H1 (cell line): ENCODE measurements at regions not wholly inside any gene's neighbourhood (a gene's known extent, or its start where the extent isn't known, plus 50 kb on each side); places are given as distances from the start of the nearest gene placed in this dataset.
"Not testable (repeated sequence)": the region's sequence is repeated elsewhere in the genome, so short reads cannot be mapped to it uniquely, and the experiment has no call there.

ENCODE experiments used
- CTCF ChIA-PET: fragments of 300-600 bp; sonication (Branson Sonifier 250); formaldehyde crosslinking; loops from one replicate; lab custom pipeline; 2021; ENCODE audit not compliant: partially characterized antibody; lab: Charles Lee
- POLR2A ChIA-PET: fragments of 300-600 bp; sonication (Branson Sonifier 250); formaldehyde crosslinking; loops from one replicate; lab custom pipeline; 2021; ENCODE audit warnings: inconsistent platforms; ENCODE audit not compliant: partially characterized antibody; lab: Charles Lee
- DNase-seq, 2 experiments: peaks; one replicate each; pipeline versions ENCODE4 v3.0.0 to v3.0.0-alpha.2; 2010 to 2022; ENCODE audit warnings: low spot score in 2 of 2, low read depth in 1 of 2, mixed read lengths in 1 of 2
- FAIRE-seq: peaks from 2 replicates; lab custom pipeline; 2011; peaks lifted over from hg19 to GRCh38; lab: Jason Lieb, UNC
- H2AFZ ChIP-seq: 2 replicates; pipeline ENCODE4 v1.8.1; 2012; ENCODE audit warnings: low read length, inconsistent platforms
- H2AK5ac ChIP-seq: 2 replicates; pipeline ENCODE4 v1.6.1; 2013; ENCODE audit warnings: low read depth, low read length
- H2BK120ac ChIP-seq: replicated peaks from 2 replicates; pipeline ENCODE3; 2013; ENCODE audit warnings: low read depth, low read length, inconsistent platforms
- H2BK12ac ChIP-seq: 2 replicates; pipeline ENCODE4 v1.6.1; 2013; ENCODE audit warnings: low read depth, low read length
- H2BK15ac ChIP-seq: 2 replicates; pipeline ENCODE4 v1.6.1; 2013; ENCODE audit warnings: low read length
- H2BK20ac ChIP-seq: 2 replicates; pipeline ENCODE4 v1.6.1; 2013; ENCODE audit warnings: low read length
- H2BK5ac ChIP-seq: 2 replicates; pipeline ENCODE4 v1.6.1; 2013; ENCODE audit warnings: low read depth, low read length
- H3K14ac ChIP-seq: 2 replicates; pipeline ENCODE4 v1.6.1; 2013; ENCODE audit warnings: inconsistent platforms; ENCODE audit not compliant: insufficient read length
- H3K18ac ChIP-seq: 2 replicates; pipeline ENCODE4 v1.6.1; 2013; ENCODE audit warnings: low read length; ENCODE audit errors: extremely low read depth
- H3K23ac ChIP-seq: 2 replicates; pipeline ENCODE4 v1.6.1; 2013; ENCODE audit warnings: inconsistent platforms; ENCODE audit not compliant: insufficient read length
- H3K23me2 ChIP-seq: 2 replicates; pipeline ENCODE4 v1.6.1; 2013; ENCODE audit warnings: low read depth, low read length
- H3K27ac ChIP-seq: 2 replicates; pipeline ENCODE4 v1.6.1; 2011; ENCODE audit warnings: low read depth, low read length, inconsistent platforms
- H3K27me3 ChIP-seq, 4 experiments: replicated peaks in 1 of 4; 1 replicate in 1 of 4; 2 replicates in 3 of 4; pipeline versions ENCODE4 v1.6.1 to v1.8.1; 2011 to 2013; ENCODE audit warnings: low read length in 3 of 4, mild to moderate bottlenecking in 3 of 4, inconsistent platforms in 2 of 4, mixed read lengths in 2 of 4, moderate library complexity in 1 of 4; ENCODE audit not compliant: control insufficient read depth in 3 of 4, insufficient read depth in 3 of 4; ENCODE audit errors: extremely low read depth in 1 of 4
- H3K36me3 ChIP-seq, 4 experiments: 2 replicates each; pipeline versions ENCODE4 v1.6.1 to v1.8.1; 2011 to 2013; ENCODE audit warnings: mild to moderate bottlenecking in 4 of 4, low read length in 3 of 4, moderate library complexity in 2 of 4, control low read depth in 1 of 4, inconsistent platforms in 1 of 4; ENCODE audit not compliant: insufficient read depth in 4 of 4, control insufficient read depth in 2 of 4
- H3K4ac ChIP-seq: replicated peaks from 2 replicates; pipeline ENCODE3; 2013; ENCODE audit warnings: low read length, low read depth, mixed read lengths, inconsistent platforms; ENCODE audit not compliant: insufficient read length
- H3K4me1 ChIP-seq, 4 experiments: replicated peaks in 1 of 4; 1 replicate in 1 of 4; 2 replicates in 3 of 4; pipeline versions ENCODE4 v1.6.1 to v1.8.1; 2011 to 2013; ENCODE audit warnings: low read length in 3 of 4, inconsistent platforms in 2 of 4, mixed read lengths in 1 of 4; ENCODE audit not compliant: insufficient read depth in 4 of 4, control insufficient read depth in 3 of 4
- H3K4me2 ChIP-seq, 2 experiments: 2 replicates each; pipeline versions ENCODE4 v1.6.1 to v1.8.1; 2011 to 2013; ENCODE audit warnings: low read depth in 2 of 2, low read length in 2 of 2, control low read depth in 1 of 2, inconsistent platforms in 1 of 2, mild to moderate bottlenecking in 1 of 2; ENCODE audit not compliant: insufficient read depth in 1 of 2
- H3K4me3 ChIP-seq, 4 experiments: fragments of 200-600, 300-600 bp in 1 of 4; sonication (generic), shearing (Covaris generic), sonication (Bioruptor Twin) in 1 of 4; 2 replicates each; pipeline versions ENCODE4 v1.5.1 to v1.8.1; 2011 to 2016; ENCODE audit warnings: low read length in 4 of 4, low read depth in 3 of 4, control low read depth in 2 of 4, inconsistent platforms in 2 of 4, mild to moderate bottlenecking in 2 of 4, mixed read lengths in 1 of 4, moderate library complexity in 1 of 4; ENCODE audit not compliant: insufficient read depth in 2 of 4; ENCODE audit errors: extremely low read depth in 1 of 4
- H3K56ac ChIP-seq: replicated peaks from 2 replicates; pipeline ENCODE3; 2013; ENCODE audit warnings: low read depth, mild to moderate bottlenecking, mixed read lengths, low read length, inconsistent platforms; ENCODE audit not compliant: insufficient read length
- H3K79me1 ChIP-seq: 2 replicates; pipeline ENCODE4 v1.6.1; 2013; ENCODE audit warnings: low read depth, low read length, control low read depth
- H3K79me2 ChIP-seq, 2 experiments: 2 replicates each; pipeline versions ENCODE4 v1.6.1 to v1.8.1; 2012 to 2013; ENCODE audit warnings: low read length in 2 of 2, mild to moderate bottlenecking in 2 of 2, inconsistent platforms in 1 of 2; ENCODE audit not compliant: insufficient read depth in 2 of 2, control insufficient read depth in 1 of 2
- H3K9ac ChIP-seq, 4 experiments: replicated peaks in 1 of 4; 1 replicate in 1 of 4; 2 replicates in 3 of 4; pipeline versions ENCODE4 v1.6.1 to v1.8.1; 2011 to 2013; ENCODE audit warnings: low read depth in 3 of 4, low read length in 3 of 4, control low read depth in 2 of 4, mild to moderate bottlenecking in 2 of 4, moderate library complexity in 2 of 4, inconsistent platforms in 1 of 4; ENCODE audit errors: extremely low read depth in 1 of 4
- H3K9me3 ChIP-seq, 2 experiments: 2 replicates each; pipeline versions ENCODE4 v1.6.1 to v1.8.1; 2012 to 2013; ENCODE audit warnings: mild to moderate bottlenecking in 2 of 2, moderate library complexity in 2 of 2, control low read depth in 1 of 2, inconsistent platforms in 1 of 2, low read depth in 1 of 2, low read length in 1 of 2, mixed read lengths in 1 of 2; ENCODE audit not compliant: insufficient read depth in 2 of 2
- H4K20me1 ChIP-seq, 2 experiments: replicated peaks in 1 of 2; 2 replicates each; pipeline versions ENCODE3 to v1.8.1; 2011 to 2013; ENCODE audit warnings: inconsistent platforms in 2 of 2, low read length in 2 of 2, mild to moderate bottlenecking in 1 of 2; ENCODE audit not compliant: insufficient read depth in 2 of 2, control insufficient read depth in 1 of 2
- H4K5ac ChIP-seq: 2 replicates; pipeline ENCODE4 v1.6.1; 2013; ENCODE audit warnings: low read length, low read depth, mixed read lengths, inconsistent platforms; ENCODE audit not compliant: insufficient read length
- H4K8ac ChIP-seq: 2 replicates; pipeline ENCODE4 v1.8.0; 2013; ENCODE audit warnings: mild to moderate bottlenecking, moderate library complexity, low read length, inconsistent platforms; ENCODE audit not compliant: insufficient read depth; ENCODE audit errors: extremely low read depth
- H4K91ac ChIP-seq: replicated peaks from 2 replicates; pipeline ENCODE3; 2013; ENCODE audit warnings: low read length, mixed read lengths, inconsistent platforms; ENCODE audit not compliant: insufficient read length
- CTCF ChIP-seq, 3 experiments: IDR thresholded peaks; 1 replicate in 2 of 3; 2 replicates in 1 of 3; pipeline versions ENCODE4 v1.5.1 to v1.6.1; 2011; ENCODE audit warnings: low read length in 3 of 3, mild to moderate bottlenecking in 3 of 3, inconsistent platforms in 2 of 3, low read depth in 1 of 3, moderate library complexity in 1 of 3; ENCODE audit not compliant: insufficient read depth in 1 of 3; ENCODE audit errors: control extremely low read depth in 1 of 3
- RAD21 ChIP-seq, 2 experiments: IDR thresholded peaks in 1 of 2; conservative IDR thresholded peaks in 1 of 2; 2 replicates each; pipeline ENCODE4 v1.6.1; 2011; ENCODE audit warnings: low read depth in 2 of 2, low read length in 2 of 2, improper control_type of control experiment in 1 of 2, inconsistent platforms in 1 of 2, mild to moderate bottlenecking in 1 of 2, moderate library complexity in 1 of 2
- TEAD4 ChIP-seq: IDR thresholded peaks from 2 replicates; pipeline ENCODE4 v1.6.1; 2012; ENCODE audit warnings: low read depth, low read length, inconsistent platforms, mixed read lengths
- WGBS, 2 experiments: shearing (Covaris generic) in 1 of 2; methylation state at CpG; one replicate each; pipeline versions ENCODE4 v1.1.6 to v1.1.7; 2013 to 2015; ENCODE audit warnings: low lambda C conversion rate in 2 of 2, mixed read lengths in 2 of 2, inconsistent platforms in 1 of 2, low coverage in 1 of 2, missing lambda C conversion rate in 1 of 2; ENCODE audit not compliant: insufficient replicate concordance in 2 of 2, insufficient coverage in 1 of 2, insufficient read length in 1 of 2; ENCODE audit errors: extremely low coverage in 1 of 2, missing lambda C conversion rate in 1 of 2; 5-methylcytosine and 5-hydroxymethylcytosine counted together

GRCh38 chr12:34123092-34123491 is 100.8 kb downstream of the ALG10 start:
- H2BK20ac ChIP-seq, H2BK120ac ChIP-seq, H3K27ac ChIP-seq, H4K91ac ChIP-seq, H3K27me3 ChIP-seq, H2AK5ac ChIP-seq, H4K20me1 ChIP-seq, H3K9ac ChIP-seq, H3K4me3 ChIP-seq, H2BK5ac ChIP-seq, H3K56ac ChIP-seq, H2BK12ac ChIP-seq, H3K4me2 ChIP-seq, H3K36me3 ChIP-seq, H3K79me2 ChIP-seq, H3K4me1 ChIP-seq, H2AFZ ChIP-seq, H3K18ac ChIP-seq, H3K14ac ChIP-seq, POLR2A ChIA-PET, H3K23ac ChIP-seq, H3K79me1 ChIP-seq, H3K23me2 ChIP-seq, H2BK15ac ChIP-seq, H4K5ac ChIP-seq: not testable (repeated sequence)
- DNase-seq = peak in 1 of 2 experiments; percentile 57
- TF ChIP-seq CTCF (IDR thresholded peaks at IDR 0.05; ENCODE audit: control extremely low read depth in 1 of 3, insufficient read depth in 1 of 3, low read depth in 1 of 3, low read length in 3 of 3) = peak; percentile 38 to 98 (median 77)
- peak; percentile 56; the same call in 1 of the 2 replicates for TF ChIP-seq TEAD4
- TF ChIP-seq RAD21 (IDR thresholded peaks at IDR 0.05 in 1 of 2, conservative IDR thresholded peaks at IDR 0.05 in 1 of 2; ENCODE audit: low read depth in 2 of 2, low read length in 2 of 2) = peak; percentile 76 to 79
- TF ChIP-seq, all 59 proteins: peak for 3; not testable (repeated sequence) for 56
- CTCF ChIA-PET = interaction anchor here (0.6 to 1.3 kb wide), 14 partner anchors 10 to 510 kb away, joined by 3 to 6 read pairs (median 3); no protein-coding TSS in a partner anchor
- peaks cover 60 to 75% of the 10 kb centered on the region in 2 experiments for H3K9me3 ChIP-seq
- not testable (repeated sequence) for FAIRE-seq, H3K4ac ChIP-seq, H4K8ac ChIP-seq
- 27% methylated on average over 6 of the region's 6 CpGs; no CpG with 5 or more reads in 1 of the 2 experiments for WGBS, 2 experiments
